H1 (cell line): ENCODE measurements at regions not wholly inside any gene's neighbourhood (a gene's known extent, or its start where the extent isn't known, plus 50 kb on each side); places are given as distances from the start of the nearest gene placed in this dataset.

Experiments
- BRCA1 ChIP-seq: IDR thresholded peaks from 2 replicates; pipeline ENCODE4 v1.6.1; 2012; ENCODE audit warnings: low read depth, low read length, improper control_type of control experiment
- EP300 ChIP-seq, 2 experiments: IDR thresholded peaks; 1 replicate in 1 of 2; 2 replicates in 1 of 2; pipeline ENCODE4 v1.6.1; 2011 to 2012; ENCODE audit warnings: low read depth in 2 of 2, low read length in 2 of 2, mild to moderate bottlenecking in 2 of 2, borderline replicate concordance in 1 of 2, inconsistent platforms in 1 of 2, moderate library complexity in 1 of 2
- HDAC2 ChIP-seq, 2 experiments: fragments of 300-600 bp in 1 of 2; sonication (generic) in 1 of 2; IDR thresholded peaks; 2 replicates each; pipeline ENCODE4 v1.6.1; 2011 to 2012; ENCODE audit warnings: low read depth in 2 of 2, low read length in 2 of 2, mild to moderate bottlenecking in 2 of 2, moderate library complexity in 2 of 2, borderline replicate concordance in 1 of 2, inconsistent platforms in 1 of 2
- JUN ChIP-seq: IDR thresholded peaks from 2 replicates; pipeline ENCODE4 v1.6.1; 2011; ENCODE audit warnings: low read depth, mild to moderate bottlenecking, improper control_type of control experiment, low read length
- POLR2AphosphoS5 ChIP-seq: IDR thresholded peaks from 2 replicates; pipeline ENCODE4 v1.6.1; 2011; ENCODE audit warnings: low read depth, low read length
- RBBP5 ChIP-seq: IDR thresholded peaks from 2 replicates; pipeline ENCODE4 v1.7.1; 2012; ENCODE audit warnings: low read depth, mild to moderate bottlenecking, inconsistent platforms, low read length, moderate library complexity, borderline replicate concordance

DNA sequence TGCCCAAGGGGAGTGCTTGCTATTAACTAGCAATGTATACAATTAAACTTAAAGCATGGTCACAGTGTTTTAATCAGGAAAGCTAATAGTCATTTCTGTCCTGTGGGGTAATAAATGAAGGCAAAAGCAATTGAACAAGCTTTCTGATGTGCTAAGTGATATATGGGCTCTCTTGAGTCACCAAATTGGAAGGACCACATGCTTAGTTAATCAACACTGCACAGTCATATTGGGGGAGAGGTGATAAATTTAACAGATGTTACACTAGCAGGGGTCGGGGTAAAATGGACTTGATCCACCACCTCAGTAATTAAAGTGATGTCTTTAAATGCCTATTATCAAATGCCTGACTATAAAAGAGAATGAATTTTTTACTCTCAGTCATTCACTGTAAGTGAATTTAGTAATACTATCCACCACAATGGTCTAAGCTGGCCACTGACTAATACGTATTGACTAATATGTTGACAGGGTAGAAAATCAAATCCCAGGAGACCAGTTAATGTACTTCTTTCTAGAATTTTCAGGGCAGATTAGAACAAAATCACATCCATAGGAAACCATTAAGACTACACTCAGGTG, 736.3 kb downstream of the RPS29 start (continued):
- TF ChIP-seq HDAC2 (IDR thresholded peaks at IDR 0.05; ENCODE audit: borderline replicate concordance in 1 of 2, low read depth in 2 of 2, low read length in 2 of 2), result no peak
- no peak for TF ChIP-seq JUN
- TF ChIP-seq BRCA1, result no peak
- no peak for TF ChIP-seq POLR2AphosphoS5
- TF ChIP-seq EP300 (IDR thresholded peaks at IDR 0.05; ENCODE audit: borderline replicate concordance in 1 of 2, low read depth in 2 of 2, low read length in 2 of 2), result no peak
- TF ChIP-seq RBBP5, result no peak
